Activated CD8-positive, alpha-beta memory T cell treated with anti-CD3 and anti-CD28 coated beads, Interleukin-2, amount 50 U/mL, for 1 hour (primary cell): ENCODE measurements at regions not wholly inside any gene's neighbourhood (a gene's known extent, or its start where the extent isn't known, plus 50 kb on each side); places are given as distances from the start of the nearest gene placed in this dataset.
"Not testable (repeated sequence)": the region's sequence is repeated elsewhere in the genome, so short reads cannot be mapped to it uniquely, and the experiment has no call there.

Experiments used
- DNase-seq: peaks from one replicate; pipeline ENCODE4 v3.0.0-alpha.2; 2020; ENCODE audit errors: extremely low read depth

DNA sequence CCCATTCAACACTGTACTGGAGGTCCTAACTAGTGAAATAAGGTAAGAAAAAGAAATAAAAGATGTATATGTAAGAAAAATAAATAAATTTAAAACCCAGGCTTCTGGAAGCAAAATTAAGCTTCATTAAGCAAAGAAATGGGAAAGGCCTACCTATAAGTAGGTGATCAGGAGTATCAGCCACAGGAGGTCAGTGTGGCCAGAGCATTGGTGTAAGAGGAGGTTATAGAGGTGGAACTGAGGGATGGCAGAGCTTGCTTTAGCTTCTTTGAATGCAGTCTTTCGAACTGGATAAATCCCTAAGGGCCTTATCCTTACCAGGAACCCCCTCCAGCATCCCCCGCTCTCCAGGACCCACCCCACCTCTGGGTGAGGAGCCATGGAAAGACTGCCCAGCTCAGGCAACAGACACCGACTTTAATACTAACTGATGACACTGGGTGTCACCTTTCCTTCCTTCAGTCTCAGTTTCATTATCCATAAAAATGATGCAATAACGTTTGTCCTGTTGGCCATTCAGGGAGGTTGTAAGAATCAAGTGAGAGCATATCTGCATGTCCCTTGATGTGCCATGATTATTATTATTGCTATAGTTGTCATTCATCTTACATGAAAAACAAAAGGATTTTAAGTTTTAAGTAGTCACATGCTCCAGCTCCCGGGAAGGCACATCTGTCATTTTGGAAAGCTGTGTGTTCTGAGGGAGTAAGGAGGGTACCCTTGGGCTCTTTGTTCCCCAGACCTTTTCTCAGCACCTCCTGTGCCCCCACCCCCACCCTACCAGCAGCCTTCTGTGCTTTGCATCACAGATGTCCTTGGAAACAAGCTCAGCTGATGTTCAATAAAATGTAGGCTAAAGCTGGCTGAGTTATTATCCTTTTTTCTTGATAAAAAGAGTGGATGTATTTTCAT is 50.8 kb upstream of the CTNNA1 start:
- DNase-seq, result no peak

- no peak for DNase-seq
Observed at GRCh38 chr5:138701678-138702077, 51.5 kb upstream of the CTNNA1 start.

GRCh38 chr5:138700581-138701362 is 52.5 kb upstream of the CTNNA1 start:
- DNase-seq, result no peak

DNA sequence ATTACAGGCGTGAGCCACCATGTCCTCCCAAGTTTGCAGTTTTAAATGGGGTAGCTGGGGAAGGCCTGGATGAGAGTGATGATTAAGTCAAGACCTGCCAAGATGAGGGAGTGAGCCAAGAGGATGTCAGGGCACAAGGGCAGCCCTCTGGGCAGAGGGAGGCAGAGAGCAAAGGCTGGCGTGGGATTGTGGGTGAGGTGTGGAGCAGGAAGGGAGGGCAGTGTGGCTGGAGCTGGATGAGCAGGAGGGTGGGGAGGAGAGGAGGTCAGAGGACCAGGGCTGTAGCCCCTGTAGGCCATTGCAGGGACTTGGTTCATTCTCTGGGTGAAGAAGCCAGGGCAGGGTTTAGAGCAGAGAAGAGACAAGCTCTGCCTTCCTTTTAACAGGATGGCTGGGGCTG is 53.7 kb upstream of the CTNNA1 start:
- DNase-seq, result no peak

DNA sequence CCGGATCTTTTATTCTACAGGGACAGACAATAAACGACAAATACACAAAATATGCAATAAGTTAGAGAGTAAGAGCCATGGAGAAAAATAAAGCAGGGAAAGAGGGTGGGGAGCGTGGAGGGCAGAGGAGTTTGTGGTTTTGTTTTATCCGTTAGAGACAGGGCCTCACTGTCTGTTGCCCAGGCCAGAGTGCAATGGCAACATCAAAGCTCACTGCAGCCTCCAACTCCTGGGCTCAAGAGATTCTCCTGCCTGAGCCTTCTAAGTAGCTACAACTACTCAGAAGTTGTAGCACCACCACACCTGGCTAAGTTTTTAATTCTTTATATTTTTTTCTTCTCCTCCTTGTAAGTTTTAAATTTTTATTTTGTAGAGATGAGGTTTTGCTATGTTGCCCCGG is 54.5 kb upstream of the CTNNA1 start:
- DNase-seq, result no peak

DNA sequence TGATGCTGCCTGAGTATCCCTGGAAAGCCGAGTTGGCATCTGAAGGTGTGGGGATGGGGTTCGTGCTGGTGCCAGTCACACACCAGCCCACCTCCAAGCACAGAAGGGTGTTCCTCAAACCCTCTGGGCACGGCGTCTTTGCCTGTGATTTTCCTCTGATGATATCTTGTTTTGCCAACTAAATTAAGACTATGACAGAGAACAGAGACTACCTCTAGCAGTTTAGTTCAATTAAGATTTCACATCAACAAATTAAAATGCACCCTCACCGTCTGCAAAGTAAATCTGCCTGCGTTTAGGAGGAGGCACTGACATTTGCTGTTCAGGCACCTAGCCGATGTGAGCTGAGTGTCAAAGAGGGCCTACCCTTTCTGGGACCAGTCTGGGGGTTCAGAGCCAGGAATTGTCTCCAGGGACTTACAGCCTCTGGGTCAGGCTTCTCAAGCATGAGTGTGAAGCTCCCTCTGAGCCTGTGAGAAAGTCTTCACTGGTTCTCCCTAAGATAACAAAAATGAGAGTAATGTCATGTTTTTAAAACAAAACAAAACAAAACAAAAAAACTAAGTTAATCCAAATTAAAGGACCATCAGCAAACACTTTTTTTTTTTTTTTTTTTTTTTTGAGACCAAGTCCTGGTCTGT is 55.4 kb upstream of the CTNNA1 start:
- no peak for DNase-seq

DNA sequence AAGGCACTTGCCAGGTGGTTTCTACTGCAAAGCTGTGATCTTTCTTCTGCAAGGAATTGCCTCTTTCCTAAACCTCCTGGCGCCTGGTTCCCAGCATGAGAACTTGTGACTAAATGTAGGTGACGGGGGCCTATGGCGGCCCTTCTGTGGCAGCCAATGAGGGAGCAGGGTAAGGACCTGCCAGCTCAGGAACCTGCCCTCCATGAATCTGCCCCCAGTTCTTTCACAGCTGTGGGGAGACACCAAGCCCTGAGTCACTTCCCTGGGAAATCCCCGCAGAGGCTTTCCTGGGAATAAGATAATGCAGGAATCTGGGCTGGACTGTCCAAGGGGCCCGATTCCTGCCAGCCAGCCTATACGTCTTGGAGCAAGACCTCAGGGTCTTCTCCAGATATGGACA is 56.7 kb upstream of the CTNNA1 start:
- no peak for DNase-seq

DNA sequence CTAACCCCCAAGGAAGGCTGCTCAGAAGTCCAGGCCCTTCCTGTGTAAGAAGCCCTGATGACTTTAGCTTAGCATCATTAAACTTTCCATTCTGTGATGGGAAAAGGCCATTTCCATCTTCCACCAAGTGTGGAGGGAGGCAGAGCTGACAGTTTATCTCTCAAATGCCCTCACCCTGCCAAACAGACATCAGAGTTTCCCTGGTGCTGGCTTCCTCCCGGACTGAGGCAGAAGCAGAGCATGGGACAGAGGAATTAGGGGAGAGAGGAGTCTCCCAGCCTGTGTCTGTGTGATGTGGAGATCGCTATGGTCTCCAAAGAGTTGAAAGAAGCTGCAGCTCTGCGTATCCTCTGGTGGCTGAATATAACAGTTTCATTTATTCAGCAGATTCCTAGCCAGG is 57.4 kb upstream of the CTNNA1 start:
- DNase-seq, result no peak

DNA sequence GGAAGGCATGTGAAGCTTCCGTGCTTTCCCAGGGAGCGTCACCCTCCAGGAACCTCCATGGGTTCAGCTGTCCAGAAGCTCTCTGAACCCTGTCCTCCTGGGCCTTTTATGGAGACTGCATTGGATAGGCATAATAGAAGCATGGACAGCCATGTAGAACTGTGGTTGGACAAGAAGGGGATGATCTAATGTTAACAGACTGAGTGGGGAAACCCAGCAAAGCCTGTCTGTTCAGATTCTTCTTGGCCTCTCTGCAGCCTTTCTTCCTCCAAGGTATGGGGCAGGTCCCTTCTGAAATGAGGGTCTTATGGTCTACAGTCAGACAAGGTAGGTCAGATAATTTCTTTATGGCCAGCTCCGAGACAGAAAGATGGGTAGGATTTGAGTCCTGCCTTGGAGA is 59.1 kb upstream of the CTNNA1 start:
- no peak for DNase-seq

DNA sequence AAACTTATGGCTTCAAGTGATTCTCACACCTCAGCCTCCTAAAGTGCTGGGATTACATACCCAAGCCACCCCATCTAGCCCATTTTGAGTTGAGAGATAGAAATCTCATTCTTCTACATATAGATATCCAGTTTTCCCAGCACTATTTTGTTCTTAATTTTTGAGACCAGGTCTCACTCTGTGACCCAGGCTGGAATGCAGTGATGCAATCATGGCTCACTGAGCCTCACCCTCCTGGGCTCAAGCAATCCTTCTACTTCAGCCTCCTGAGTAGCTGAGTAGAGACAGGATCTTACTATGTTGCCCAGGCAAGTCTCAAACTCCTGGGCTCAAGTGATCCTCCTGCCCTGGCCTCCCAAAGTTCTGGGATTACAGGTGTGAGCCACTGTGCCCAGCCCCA is 60.9 kb upstream of the CTNNA1 start:
- no peak for DNase-seq

DNA sequence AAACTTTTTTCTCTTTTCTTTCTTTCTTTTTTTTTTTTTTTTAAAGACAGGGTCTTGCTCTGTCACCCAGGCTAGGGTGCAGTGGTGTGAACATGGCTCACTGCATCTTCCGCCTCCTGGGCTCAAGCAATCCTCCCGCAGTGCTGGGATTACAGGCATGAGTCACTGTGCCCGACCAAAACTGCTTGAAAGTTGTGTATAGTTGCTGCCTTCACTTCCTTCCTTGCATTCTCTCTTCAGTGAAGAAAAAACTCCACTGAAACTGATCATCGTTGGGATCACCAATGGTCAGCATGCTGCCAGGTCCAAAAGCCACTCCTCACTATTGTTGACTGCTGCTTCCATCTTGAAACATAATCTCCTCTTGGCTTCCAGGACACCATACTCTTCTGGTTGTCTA is 66.6 kb upstream of the CTNNA1 start:
- no peak for DNase-seq

DNA sequence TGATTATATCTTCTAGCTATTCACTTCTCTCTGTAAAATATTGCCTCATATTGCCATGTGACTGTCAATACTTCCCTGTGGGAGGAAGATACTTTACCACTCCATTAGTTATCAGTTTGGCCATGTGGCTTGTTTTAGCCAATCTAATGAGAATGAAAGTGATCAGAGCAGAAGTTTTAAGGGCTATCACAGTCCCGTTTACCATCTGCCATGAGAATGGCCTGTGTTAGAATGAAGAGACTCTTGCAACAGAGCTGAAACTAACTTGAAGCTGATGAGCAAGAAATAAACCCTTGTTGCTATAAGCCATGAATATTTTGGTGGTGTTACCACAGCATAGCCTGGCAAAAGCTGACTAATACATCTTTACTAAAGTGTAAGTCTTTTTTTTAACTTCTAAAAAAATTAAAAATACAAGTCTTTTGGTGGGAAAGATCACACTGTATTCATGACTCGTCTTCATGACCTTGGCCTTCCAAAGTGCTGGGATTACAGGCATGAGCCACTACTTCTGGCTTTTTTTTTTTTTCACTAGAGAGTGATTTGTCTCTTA is 68.0 kb upstream of the CTNNA1 start:
- no peak for DNase-seq

DNA sequence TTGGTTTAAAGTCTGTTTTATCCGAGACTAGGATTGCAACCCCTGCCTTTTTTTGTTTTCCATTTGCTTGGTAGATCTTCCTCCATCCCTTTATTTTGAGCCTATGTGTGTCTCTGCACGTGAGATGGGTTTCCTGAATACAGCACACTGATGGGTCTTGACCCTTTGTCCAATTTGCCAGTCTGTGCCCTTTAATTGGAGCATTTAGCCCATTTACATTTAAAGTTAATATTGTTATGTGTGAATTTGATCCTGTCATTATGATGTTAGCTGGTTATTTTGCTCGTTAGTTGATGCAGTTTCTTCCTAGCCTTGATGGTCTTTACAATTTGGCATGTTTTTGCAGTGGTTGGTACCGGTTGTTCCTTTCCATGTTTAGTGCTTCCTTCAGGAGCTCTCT is 70.8 kb upstream of the CTNNA1 start:
- not testable (repeated sequence) for DNase-seq

DNA sequence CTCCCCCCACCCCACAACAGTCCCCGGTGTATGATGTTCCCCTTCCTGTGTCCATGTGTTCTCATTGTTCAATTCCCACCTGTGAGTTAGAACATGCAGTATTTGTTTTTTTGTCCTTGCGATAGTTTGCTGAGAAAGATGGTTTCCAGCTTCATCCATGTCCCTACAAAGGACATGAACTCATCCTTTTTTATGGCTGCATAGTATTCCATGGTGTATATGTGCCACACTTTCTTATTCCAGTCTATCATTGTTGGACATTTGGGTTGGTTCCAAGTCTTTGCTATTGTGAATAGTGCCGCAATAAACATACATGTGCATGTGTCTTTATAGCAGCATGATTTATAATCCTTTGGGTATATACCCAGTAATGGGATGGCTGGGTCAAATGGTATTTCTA is 74.4 kb upstream of the CTNNA1 start:
- DNase-seq, result not testable (repeated sequence)

- DNase-seq, result no peak
Observed at GRCh38 chr5:138677782-138678181, 75.4 kb upstream of the CTNNA1 start.

- DNase-seq, result no peak
Observed at GRCh38 chr5:138676556-138677193, 76.5 kb upstream of the CTNNA1 start.

- no peak for DNase-seq
Observed at GRCh38 chr5:138676002-138676401, 77.2 kb upstream of the CTNNA1 start.

GRCh38 chr5:138668451-138669380 is 84.5 kb upstream of the CTNNA1 start:
- DNase-seq, result no peak

GRCh38 chr5:138667782-138668331 is 85.4 kb upstream of the CTNNA1 start:
- DNase-seq, result not testable (repeated sequence)

DNA sequence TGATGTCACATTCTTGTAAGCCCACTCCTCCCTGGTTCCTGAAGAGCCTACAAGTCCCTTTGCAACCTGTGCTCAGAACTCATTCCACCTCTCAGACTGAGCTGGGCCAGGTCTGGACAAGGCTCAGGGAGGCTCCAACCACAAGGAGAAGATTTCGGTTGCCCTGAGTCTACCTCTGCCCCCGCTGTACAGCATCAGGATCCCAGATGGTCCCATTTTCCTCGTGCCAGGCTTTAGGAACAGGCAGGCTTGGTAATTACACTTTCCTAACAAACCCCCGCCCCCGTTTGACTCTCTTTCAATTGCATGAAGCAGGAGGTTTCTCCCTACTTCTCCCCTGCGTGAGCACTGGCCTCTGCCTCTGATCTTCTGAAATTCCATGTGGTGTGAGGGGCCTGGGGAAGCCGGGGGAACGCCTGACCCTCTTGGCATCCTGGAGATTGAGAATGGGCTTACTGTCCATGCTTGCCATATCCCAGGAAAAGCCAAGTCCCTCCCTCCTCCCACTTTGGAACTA is 86.9 kb upstream of the CTNNA1 start:
- DNase-seq, result no peak
